AG09309 (cell line): ENCODE measurements at regions not wholly inside any gene's neighbourhood (a gene's known extent, or its start where the extent isn't known, plus 50 kb on each side); places are given as distances from the start of the nearest gene placed in this dataset.
"Not testable (repeated sequence)": the region's sequence is repeated elsewhere in the genome, so short reads cannot be mapped to it uniquely, and the experiment has no call there.

Experiments used
- DNase-seq: peaks from one replicate; pipeline ENCODE4 v3.0.0-alpha.2; 2010; ENCODE audit warnings: low read depth
- H3K4me3 ChIP-seq: 2 replicates; pipeline ENCODE4 v1.5.1; 2011; ENCODE audit warnings: mild to moderate bottlenecking, low read depth, low read length, moderate library complexity; ENCODE audit not compliant: control insufficient read depth
- CTCF ChIP-seq: IDR thresholded peaks from 2 replicates; pipeline ENCODE4 v1.5.1; 2011; ENCODE audit warnings: mild to moderate bottlenecking, low read depth, low read length, inconsistent platforms; ENCODE audit not compliant: insufficient read depth, control insufficient read depth; ENCODE audit errors: missing control alignments

GRCh38 chr4:132417220-132417619, 731.9 kb upstream of the PCDH10 start:
- no peak for DNase-seq
- no peak overlapping the region for H3K4me3 ChIP-seq
- no peak for TF ChIP-seq CTCF

DNA sequence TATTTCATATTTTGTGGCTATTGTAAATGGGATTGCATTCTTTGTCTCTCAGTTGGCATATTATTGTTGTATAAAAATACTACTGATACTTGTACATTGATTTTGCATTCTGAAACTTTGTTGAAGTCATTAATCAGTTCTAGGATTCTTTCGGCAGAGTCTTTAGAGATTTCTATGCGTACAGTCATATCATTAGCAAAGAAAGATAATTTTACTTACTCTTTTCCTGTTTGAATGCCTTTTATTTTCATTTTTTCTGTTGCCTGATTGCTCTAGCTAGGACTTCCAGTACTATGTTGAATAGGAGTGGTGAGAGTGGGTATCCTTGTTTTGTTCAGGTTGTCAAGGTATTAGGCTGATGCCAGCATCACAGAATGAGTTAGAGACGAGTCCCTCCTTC, 722.0 kb upstream of the PCDH10 start:
- no peak overlapping the region for H3K4me3 ChIP-seq
- no peak for DNase-seq

DNA sequence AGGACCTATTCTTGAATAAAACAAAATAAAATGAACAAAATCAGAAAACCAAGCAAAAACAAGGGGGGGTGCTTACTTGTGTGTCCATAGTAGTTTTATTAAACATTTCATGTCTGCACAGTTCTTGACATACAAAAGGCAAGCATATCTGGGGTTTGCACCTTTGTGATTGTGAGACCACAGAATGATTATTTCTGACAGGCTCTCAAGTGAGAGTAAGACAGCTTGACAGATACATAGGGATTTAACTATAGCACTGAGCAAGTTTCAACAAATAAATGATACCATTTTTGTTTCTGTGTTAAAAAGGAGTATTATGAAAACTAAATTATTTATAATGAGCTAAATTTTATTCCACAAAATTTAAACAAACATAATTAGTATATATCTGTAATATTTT, 712.0 kb upstream of the PCDH10 start:
- no peak for TF ChIP-seq CTCF
- H3K4me3 ChIP-seq: no peak overlapping the region
- no peak for DNase-seq

More for the DNA sequence above, 722.0 kb upstream of the PCDH10 start:
- TF ChIP-seq CTCF: no peak

DNA sequence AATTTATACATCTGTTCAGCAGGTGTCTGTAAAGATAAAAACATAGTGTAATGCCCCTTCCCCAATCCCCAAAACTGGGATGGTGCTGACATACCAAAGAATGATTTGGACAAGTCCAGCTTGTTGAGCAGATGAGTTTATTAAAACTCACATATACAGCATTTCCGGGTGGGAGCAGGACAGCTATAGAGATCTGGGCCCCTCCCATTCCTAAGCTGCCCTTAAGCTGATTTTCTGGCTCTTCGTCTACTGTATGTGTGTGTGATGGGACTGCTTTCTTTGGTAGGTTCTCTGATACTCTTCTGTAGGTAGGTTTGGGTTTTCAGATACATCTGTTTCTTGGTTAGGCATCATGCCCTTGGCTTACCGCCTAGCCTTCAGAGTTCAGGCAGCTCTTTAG, 703.7 kb upstream of the PCDH10 start:
- no peak overlapping the region for H3K4me3 ChIP-seq
- no peak for DNase-seq
- no peak for TF ChIP-seq CTCF

DNA sequence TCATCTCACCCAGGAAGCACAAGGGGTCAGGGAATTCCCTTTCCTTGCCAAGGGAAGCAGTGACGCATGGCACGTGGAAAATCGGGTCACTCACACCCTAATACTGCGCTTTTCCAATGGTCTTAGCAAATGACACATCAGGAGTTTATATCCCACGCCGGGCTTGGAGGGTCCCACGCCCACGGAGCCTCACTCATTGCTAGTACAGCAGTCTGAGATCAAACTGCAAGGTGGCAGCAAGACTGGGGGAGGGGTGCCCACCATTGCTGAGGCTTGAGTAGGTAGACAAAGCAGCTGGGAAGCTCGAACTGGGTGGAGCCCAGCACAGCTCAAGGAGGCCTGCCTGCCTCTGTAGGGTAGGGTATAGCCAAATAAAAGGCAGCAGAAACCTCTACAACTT, 691.1 kb upstream of the PCDH10 start:
- not testable (repeated sequence) for H3K4me3 ChIP-seq, DNase-seq

- DNase-seq: no peak
These were observed 669.6 kb upstream of the PCDH10 start for GRCh38 chr4:132479543-132479942.

GRCh38 chr4:132488555-132488954, 660.5 kb upstream of the PCDH10 start:
- TF ChIP-seq CTCF: no peak
- no peak for DNase-seq
- H3K4me3 ChIP-seq: no peak overlapping the region

More at GRCh38 chr4:132479543-132479942, 669.6 kb upstream of the PCDH10 start:
- TF ChIP-seq CTCF: no peak
- H3K4me3 ChIP-seq: no peak overlapping the region
